GM23338 (cell line): ENCODE measurements at regions not wholly inside any gene's neighbourhood (a gene's known extent, or its start where the extent isn't known, plus 50 kb on each side); places are given as distances from the start of the nearest gene placed in this dataset.

Experiments used
- CREB1 ChIP-seq: fragments of 250-450 bp; sonication (Bioruptor Pico); IDR thresholded peaks from 2 replicates; pipeline ENCODE4 v1.5.0; 2020; ENCODE audit warnings: low read depth, mild to moderate bottlenecking, moderate library complexity
- EZH2 ChIP-seq: fragments of 200-600 bp; sonication (generic); IDR thresholded peaks from one replicate; pipeline ENCODE4 v1.8.0; 2017; ENCODE audit warnings: antibody characterized with exemption, mild to moderate bottlenecking, low read depth; ENCODE audit not compliant: unreplicated experiment
- EZH2phosphoT487 ChIP-seq: fragments of 200-600 bp; sonication (generic); IDR thresholded peaks from one replicate; pipeline ENCODE4 v1.8.1; 2018; ENCODE audit warnings: antibody characterized with exemption; ENCODE audit not compliant: unreplicated experiment
- JUNB ChIP-seq: IDR thresholded peaks from one replicate; pipeline ENCODE4 v1.6.1; 2016; ENCODE audit warnings: antibody characterized with exemption; ENCODE audit not compliant: unreplicated experiment
- POLR2AphosphoS5 ChIP-seq: IDR thresholded peaks from 2 replicates; pipeline ENCODE4 v1.6.1; 2016; ENCODE audit warnings: antibody characterized with exemption, low read depth
- REST ChIP-seq: IDR thresholded peaks from one replicate; pipeline ENCODE4 v1.6.1; 2018; ENCODE audit warnings: antibody characterized with exemption; ENCODE audit not compliant: unreplicated experiment
- STAT1 ChIP-seq: IDR thresholded peaks from one replicate; pipeline ENCODE4 v1.6.1; 2016; ENCODE audit warnings: antibody characterized with exemption; ENCODE audit not compliant: unreplicated experiment
- TF ChIP-seq, protein P1 (sequence below), 2 experiments: fragments of 200-600 bp in 1 of 2; sonication (generic) in 1 of 2; conservative IDR thresholded peaks; 2 replicates each; pipeline versions ENCODE4 v1.5.1 to v1.6.1; 2016 to 2017; ENCODE audit warnings: antibody characterized with exemption in 2 of 2, low read depth in 2 of 2, mild to moderate bottlenecking in 2 of 2, moderate library complexity in 1 of 2

- TF ChIP-seq, protein P1, sequence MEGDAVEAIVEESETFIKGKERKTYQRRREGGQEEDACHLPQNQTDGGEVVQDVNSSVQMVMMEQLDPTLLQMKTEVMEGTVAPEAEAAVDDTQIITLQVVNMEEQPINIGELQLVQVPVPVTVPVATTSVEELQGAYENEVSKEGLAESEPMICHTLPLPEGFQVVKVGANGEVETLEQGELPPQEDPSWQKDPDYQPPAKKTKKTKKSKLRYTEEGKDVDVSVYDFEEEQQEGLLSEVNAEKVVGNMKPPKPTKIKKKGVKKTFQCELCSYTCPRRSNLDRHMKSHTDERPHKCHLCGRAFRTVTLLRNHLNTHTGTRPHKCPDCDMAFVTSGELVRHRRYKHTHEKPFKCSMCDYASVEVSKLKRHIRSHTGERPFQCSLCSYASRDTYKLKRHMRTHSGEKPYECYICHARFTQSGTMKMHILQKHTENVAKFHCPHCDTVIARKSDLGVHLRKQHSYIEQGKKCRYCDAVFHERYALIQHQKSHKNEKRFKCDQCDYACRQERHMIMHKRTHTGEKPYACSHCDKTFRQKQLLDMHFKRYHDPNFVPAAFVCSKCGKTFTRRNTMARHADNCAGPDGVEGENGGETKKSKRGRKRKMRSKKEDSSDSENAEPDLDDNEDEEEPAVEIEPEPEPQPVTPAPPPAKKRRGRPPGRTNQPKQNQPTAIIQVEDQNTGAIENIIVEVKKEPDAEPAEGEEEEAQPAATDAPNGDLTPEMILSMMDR (conservative IDR thresholded peaks at IDR 0.05; ENCODE audit: low read depth in 2 of 2) = no peak
- no peak for TF ChIP-seq EZH2
- TF ChIP-seq STAT1 = no peak
- no peak for TF ChIP-seq POLR2AphosphoS5
- TF ChIP-seq CREB1 (CRISPR knock-in tag) = no peak
- TF ChIP-seq JUNB = no peak
- no peak for TF ChIP-seq EZH2phosphoT487
- no peak for TF ChIP-seq REST
These were observed 126.5 kb upstream of the SOX4 start for GRCh38 chr6:21467091-21467490.
